Fibroblast of pulmonary artery (primary cell): ENCODE measurements at regions not wholly inside any gene's neighbourhood (a gene's known extent, or its start where the extent isn't known, plus 50 kb on each side); places are given as distances from the start of the nearest gene placed in this dataset.
"Not testable (repeated sequence)": the region's sequence is repeated elsewhere in the genome, so short reads cannot be mapped to it uniquely, and the experiment has no call there.

Experiments
- DNase-seq: peaks from one replicate; pipeline ENCODE4 v3.0.0-alpha.2; 2010; ENCODE audit warnings: low read depth
- H3K4me3 ChIP-seq: replicated peaks from 2 replicates; pipeline ENCODE4 v1.5.1; 2011; ENCODE audit warnings: low read depth, mild to moderate bottlenecking, control low read depth, low read length, moderate library complexity

DNA sequence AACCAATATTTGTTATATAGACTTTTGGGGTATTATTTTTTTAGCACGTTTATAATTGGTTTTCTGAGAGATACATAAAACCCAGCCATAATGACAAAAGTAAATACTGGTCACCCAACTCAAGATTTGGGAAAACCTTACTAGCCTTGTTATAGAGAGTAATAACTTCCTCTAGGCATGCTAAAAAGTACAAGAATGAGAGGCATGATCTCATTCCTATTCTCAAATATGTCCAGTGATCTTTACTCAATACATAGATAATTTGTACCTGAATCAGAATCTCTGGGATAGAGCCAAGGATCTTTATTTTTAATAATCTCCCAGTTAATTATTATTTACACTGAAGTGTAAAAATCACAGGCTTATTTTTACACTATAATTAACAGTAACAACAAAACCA is 395.5 kb downstream of the TGIF2LY start:
- H3K4me3 ChIP-seq, DNase-seq: not testable (repeated sequence)

DNA sequence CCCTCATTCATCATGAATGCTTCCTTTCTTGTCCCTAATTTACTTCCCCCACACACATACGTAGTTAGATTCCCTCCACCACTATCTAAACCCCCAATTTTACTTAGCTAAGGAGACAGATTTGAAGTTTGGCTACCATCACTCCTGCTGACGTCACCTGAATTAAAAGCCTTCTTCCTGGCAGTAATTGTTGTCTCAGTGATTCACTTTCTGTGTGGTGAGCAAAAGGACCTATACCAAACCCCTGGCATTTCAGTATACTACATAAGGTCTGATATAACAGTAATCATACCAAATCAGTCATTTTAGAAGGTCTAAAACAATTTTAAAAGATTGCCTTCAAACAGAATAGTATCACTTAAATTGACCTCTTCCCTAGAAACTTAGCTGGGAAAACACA is 396.1 kb downstream of the TGIF2LY start:
- not testable (repeated sequence) for H3K4me3 ChIP-seq, DNase-seq

DNA sequence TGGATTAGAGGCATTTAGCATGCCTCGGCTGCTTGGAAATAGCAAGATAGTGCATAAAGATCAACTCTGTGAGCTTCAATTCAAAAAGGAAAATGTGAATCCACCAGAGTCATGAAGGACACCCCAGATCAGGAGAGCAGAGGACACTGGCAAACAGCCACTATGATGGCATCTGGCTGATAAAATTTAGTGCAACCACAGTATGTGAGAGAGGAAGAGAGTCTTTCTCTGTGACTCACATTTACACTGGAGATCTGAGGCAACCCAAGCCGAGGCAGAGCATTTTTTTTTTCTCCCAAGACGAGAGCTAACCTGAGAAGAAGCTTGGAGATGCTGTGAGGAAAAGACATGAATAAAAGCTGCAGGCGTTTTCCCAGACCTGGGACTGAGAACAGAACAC is 401.9 kb downstream of the TGIF2LY start:
- not testable (repeated sequence) for H3K4me3 ChIP-seq
- peak; percentile 0 for DNase-seq

DNA sequence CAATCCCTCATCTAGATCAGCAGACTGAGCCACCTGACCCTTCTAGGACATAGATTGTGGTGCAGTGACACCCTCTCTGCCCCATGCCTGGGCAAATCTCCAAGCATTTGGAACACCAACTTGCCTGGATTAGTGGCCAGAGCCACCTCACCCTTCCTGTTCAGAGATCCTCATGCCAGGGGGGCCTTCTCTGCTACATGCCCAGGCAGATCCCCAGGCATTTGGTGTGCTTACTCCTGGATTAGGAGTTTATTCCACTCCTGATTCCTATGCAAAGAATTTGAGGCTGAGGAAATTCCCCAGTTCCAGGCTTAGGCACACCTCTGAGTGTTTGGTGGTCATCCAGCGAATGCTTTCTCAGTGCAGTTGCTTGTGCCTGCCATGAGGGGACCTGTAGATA is 402.9 kb downstream of the TGIF2LY start:
- DNase-seq, H3K4me3 ChIP-seq: not testable (repeated sequence)
